GM10266 (cell line): ENCODE measurements at regions not wholly inside any gene's neighbourhood (a gene's known extent, or its start where the extent isn't known, plus 50 kb on each side); places are given as distances from the start of the nearest gene placed in this dataset.

ENCODE experiments used
- DNase-seq: peaks from one replicate; pipeline ENCODE4 v3.0.0; 2012; ENCODE audit errors: extremely low spot score
- CTCF ChIP-seq: IDR thresholded peaks from 2 replicates; pipeline ENCODE4 v1.5.1; 2012; ENCODE audit warnings: mild to moderate bottlenecking, low read depth; ENCODE audit not compliant: control insufficient read depth, insufficient read depth; ENCODE audit errors: missing control alignments

GRCh38 chr3:10627884-10628572 lies 122.6 kb upstream of the ATP2B2 start:
- TF ChIP-seq CTCF: no peak
- no peak for DNase-seq

GRCh38 chr3:10628891-10629670 lies 123.7 kb upstream of the ATP2B2 start:
- no peak for TF ChIP-seq CTCF
- DNase-seq: no peak

- DNase-seq: no peak
- no peak for TF ChIP-seq CTCF
These were observed 124.3 kb upstream of the ATP2B2 start for GRCh38 chr3:10629671-10630040.

GRCh38 chr3:10631224-10631623 lies 125.8 kb upstream of the ATP2B2 start:
- DNase-seq: no peak
- no peak for TF ChIP-seq CTCF

- DNase-seq: no peak
- TF ChIP-seq CTCF: no peak
These were observed 126.7 kb upstream of the ATP2B2 start for GRCh38 chr3:10632125-10632524.

- DNase-seq: no peak
- TF ChIP-seq CTCF: no peak
These were observed 127.4 kb upstream of the ATP2B2 start for GRCh38 chr3:10632741-10633140.

- TF ChIP-seq CTCF: no peak
- no peak for DNase-seq
These were observed 130.2 kb upstream of the ATP2B2 start for GRCh38 chr3:10635446-10636076.
